ENCODE measurements at regions not wholly inside any gene's neighbourhood (a gene's known extent, or its start where the extent isn't known, plus 50 kb on each side); places are given as distances from the start of the nearest gene placed in this dataset.
A peak's percentile ranks its signal among the peaks of the same experiment; 100 is the strongest.

GRCh38 chr6:167442796-167443680, 118.2 kb downstream of the TTLL2 start:
- no peak for DNase-seq

GRCh38 chr6:167444602-167445346, 119.9 kb downstream of the TTLL2 start:
- no peak for DNase-seq

- no peak for DNase-seq
Observed at GRCh38 chr6:167445568-167445967, 120.7 kb downstream of the TTLL2 start.

GRCh38 chr6:167446046-167446445, 121.2 kb downstream of the TTLL2 start:
- DNase-seq: no peak

- DNase-seq: no peak
Observed at GRCh38 chr6:167446971-167447370, 122.1 kb downstream of the TTLL2 start.

- no peak for DNase-seq
Observed at GRCh38 chr6:167448378-167448777, 123.5 kb downstream of the TTLL2 start.

GRCh38 chr6:167449094-167449861, 124.4 kb downstream of the TTLL2 start:
- DNase-seq: no peak

- peak; percentile 23 for DNase-seq
Observed at GRCh38 chr6:167450626-167451025, 125.7 kb downstream of the TTLL2 start.

GRCh38 chr6:167452338-167453081, 127.6 kb downstream of the TTLL2 start:
- DNase-seq: no peak

- DNase-seq: no peak
Observed at GRCh38 chr6:167453082-167453446, 128.2 kb downstream of the TTLL2 start.

- no peak for DNase-seq
Observed at GRCh38 chr6:167454003-167454402, 129.1 kb downstream of the TTLL2 start.

GRCh38 chr6:167455371-167455770, 130.5 kb downstream of the TTLL2 start:
- no peak for DNase-seq

GRCh38 chr6:167462514-167463312, 137.8 kb downstream of the TTLL2 start:
- DNase-seq: no peak

GRCh38 chr6:167464177-167464576, 139.3 kb downstream of the TTLL2 start:
- no peak for DNase-seq

- no peak for DNase-seq
Observed at GRCh38 chr6:167465482-167465881, 140.6 kb downstream of the TTLL2 start.

- no peak for DNase-seq
Observed at GRCh38 chr6:167467282-167467681, 142.4 kb downstream of the TTLL2 start.

- DNase-seq: no peak
Observed at GRCh38 chr6:167467793-167468431, 143.0 kb downstream of the TTLL2 start.

- no peak for DNase-seq
Observed at GRCh38 chr6:167469101-167469500, 144.2 kb downstream of the TTLL2 start.

GRCh38 chr6:167469672-167470071, 144.8 kb downstream of the TTLL2 start:
- no peak for DNase-seq

GRCh38 chr6:167470101-167470835, 145.4 kb downstream of the TTLL2 start:
- DNase-seq: no peak
